HCT116 (cell line): ENCODE measurements at regions not wholly inside any gene's neighbourhood (a gene's known extent, or its start where the extent isn't known, plus 50 kb on each side); places are given as distances from the start of the nearest gene placed in this dataset.

ENCODE experiments used
- ATAC-seq: fragments of 200-7000 bp; cut with Tn5 transposase; 2 replicates; pipeline ENCODE4 v1.9.1; 2020; ENCODE audit warnings: mild to moderate bottlenecking, moderate library complexity
- BruUV-seq: library from RNA; stranded (reverse); fragments of 400-500 nt; replicated peaks from 2 replicates; lab custom pipeline; 2021; lab: Mats Ljungman, UMichigan
- CTCF ChIA-PET: fragments of 300-600 bp; sonication (Branson Sonifier 250); formaldehyde crosslinking; loops from one replicate; lab custom pipeline; 2021; ENCODE audit warnings: antibody characterized with exemption; lab: Charles Lee
- POLR2A ChIA-PET: fragments of 300-600, 350-600 bp; sonication (Branson Sonifier 250); formaldehyde crosslinking; loops from one replicate; lab custom pipeline; 2021; ENCODE audit warnings: antibody characterized with exemption; lab: Charles Lee
- RAD21 ChIA-PET, 2 experiments: fragments of 300-600 bp; sonication (Branson Sonifier 250); formaldehyde crosslinking; loops; one replicate each; lab custom pipeline; 2023; ENCODE audit warnings: low total read pairs in 2 of 2; ENCODE audit not compliant: uncharacterized antibody in 2 of 2, unreplicated experiment in 2 of 2, low non-redundant PET in 1 of 2; lab: Charles Lee
- DNase-seq: peaks from one replicate; pipeline ENCODE4 v3.0.0-alpha.2; 2010; ENCODE audit warnings: low read depth, low spot score
- H2AFZ ChIP-seq: fragments of 200-600 bp; shearing (Covaris generic), sonication (generic); 2 replicates; pipeline ENCODE4 v1.6.1; 2017; ENCODE audit warnings: low read depth, mixed run types, mixed read lengths, antibody characterized with exemption, low read length; ENCODE audit not compliant: poor library complexity, severe bottlenecking
- H3K27ac ChIP-seq: 2 replicates; pipeline ENCODE4 v1.5.1; 2012; ENCODE audit warnings: low read depth, low read length
- H3K27me3 ChIP-seq: fragments of 200-600 bp; sonication (generic); 2 replicates; pipeline ENCODE4 v1.6.1; 2016; ENCODE audit warnings: mixed run types, low read length, mixed read lengths; ENCODE audit not compliant: insufficient read depth
- H3K36me3 ChIP-seq, 2 experiments: fragments of 200-500 bp in 1 of 2; fragments of 200-600 bp in 1 of 2; sonication (Bioruptor generic) in 1 of 2; sonication (generic) in 1 of 2; 2 replicates each; pipeline versions ENCODE4 v1.5.1 to v1.6.1; 2014 to 2016; ENCODE audit warnings: low read length in 2 of 2, inconsistent platforms in 1 of 2, mixed read lengths in 1 of 2, mixed run types in 1 of 2; ENCODE audit not compliant: insufficient read depth in 2 of 2, control insufficient read depth in 1 of 2
- H3K4me1 ChIP-seq, 2 experiments: fragments of 200-600 bp in 1 of 2; sonication (generic) in 1 of 2; 2 replicates each; pipeline versions ENCODE4 v1.5.1 to v1.6.1; 2012 to 2017; ENCODE audit warnings: low read length in 2 of 2, inconsistent platforms in 1 of 2, mild to moderate bottlenecking in 1 of 2, mixed read lengths in 1 of 2, mixed run types in 1 of 2, moderate library complexity in 1 of 2; ENCODE audit not compliant: insufficient read depth in 2 of 2, control insufficient read depth in 1 of 2
- H3K4me2 ChIP-seq: fragments of 200-600 bp; sonication (generic); 2 replicates; pipeline ENCODE4 v1.6.1; 2017; ENCODE audit warnings: mixed run types, low read length, mixed read lengths
- H3K4me3 ChIP-seq, 2 experiments: fragments of 200-600 bp in 1 of 2; sonication (generic) in 1 of 2; replicated peaks in 1 of 2; 2 replicates each; pipeline ENCODE4 v1.5.1; 2011 to 2016; ENCODE audit warnings: low read length in 2 of 2, control low read depth in 1 of 2, low read depth in 1 of 2, mild to moderate bottlenecking in 1 of 2, mixed read lengths in 1 of 2, mixed run types in 1 of 2
- H3K79me2 ChIP-seq: fragments of 200-600 bp; sonication (generic); 2 replicates; pipeline ENCODE4 v1.6.1; 2017; ENCODE audit warnings: mild to moderate bottlenecking, mixed run types, low read length, moderate library complexity, mixed read lengths; ENCODE audit not compliant: insufficient read depth
- H3K9ac ChIP-seq: fragments of 200-600 bp; sonication (generic); 2 replicates; pipeline ENCODE4 v1.6.1; 2016; ENCODE audit warnings: low read length, mixed read lengths
- H3K9me2 ChIP-seq: fragments of 200-600 bp; sonication (generic), shearing (Covaris generic); 2 replicates; pipeline ENCODE4 v1.6.1; 2017; ENCODE audit warnings: mixed run types, mild to moderate bottlenecking, moderate library complexity; ENCODE audit not compliant: insufficient read depth
- H3K9me3 ChIP-seq, 2 experiments: fragments of 200-500 bp in 1 of 2; fragments of 200-600 bp in 1 of 2; sonication (Bioruptor generic) in 1 of 2; sonication (generic) in 1 of 2; 2 replicates each; pipeline ENCODE4 v1.6.1; 2014 to 2017; ENCODE audit warnings: low read length in 2 of 2, mixed read lengths in 2 of 2, inconsistent platforms in 1 of 2, low read depth in 1 of 2, mild to moderate bottlenecking in 1 of 2, mixed run types in 1 of 2, moderate library complexity in 1 of 2; ENCODE audit not compliant: control insufficient read depth in 1 of 2, insufficient read depth in 1 of 2
- H4K20me1 ChIP-seq: fragments of 200-600 bp; sonication (generic), shearing (Covaris generic); 2 replicates; pipeline ENCODE4 v1.6.1; 2017; ENCODE audit warnings: mixed run types, mild to moderate bottlenecking, moderate library complexity; ENCODE audit not compliant: insufficient read depth
- EGR1 ChIP-seq: IDR thresholded peaks from 2 replicates; pipeline ENCODE4 v1.6.1; 2012; ENCODE audit warnings: low read depth
- ELF1 ChIP-seq: IDR thresholded peaks from 2 replicates; pipeline ENCODE4 v1.6.1; 2012; ENCODE audit warnings: low read depth, borderline replicate concordance
- FOSL1 ChIP-seq: IDR thresholded peaks from 2 replicates; pipeline ENCODE4 v1.6.1; 2012; ENCODE audit warnings: low read depth
- JUND ChIP-seq: IDR thresholded peaks from 2 replicates; pipeline ENCODE4 v1.6.1; 2012
- POLR2AphosphoS5 ChIP-seq: IDR thresholded peaks from 2 replicates; pipeline ENCODE4 v1.6.1; 2011; ENCODE audit warnings: mild to moderate bottlenecking, low read depth, low read length, moderate library complexity
- SIN3A ChIP-seq: IDR thresholded peaks from 2 replicates; pipeline ENCODE4 v1.6.1; 2012; ENCODE audit warnings: low read depth
- SP1 ChIP-seq: IDR thresholded peaks from 2 replicates; pipeline ENCODE4 v1.6.1; 2012; ENCODE audit warnings: low read depth
- TCF7L2 ChIP-seq: IDR thresholded peaks from 2 replicates; pipeline ENCODE4 v1.7.0; 2011; ENCODE audit warnings: borderline replicate concordance, inconsistent platforms; ENCODE audit not compliant: insufficient read depth, insufficient read length; ENCODE audit errors: extremely low read depth
- intact Hi-C: fragments of 100-400 bp; cut with micrococcal nuclease; formaldehyde crosslinking; loops from 2 replicates; pipeline ENCODE4 v1.10.0; 2022
- TF ChIP-seq, protein P1 (sequence below), 3 experiments: fragments of 200-600 bp in 1 of 3; sonication (generic) in 1 of 3; IDR thresholded peaks in 2 of 3; conservative IDR thresholded peaks in 1 of 3; 2 replicates each; pipeline ENCODE4 v1.5.1; 2012 to 2017; ENCODE audit warnings: low read depth in 2 of 3, low read length in 2 of 3, antibody characterized with exemption in 1 of 3, borderline replicate concordance in 1 of 3, control low read depth in 1 of 3, mild to moderate bottlenecking in 1 of 3, mixed read lengths in 1 of 3, mixed run types in 1 of 3, moderate library complexity in 1 of 3; ENCODE audit not compliant: insufficient read depth in 1 of 3

DNA sequence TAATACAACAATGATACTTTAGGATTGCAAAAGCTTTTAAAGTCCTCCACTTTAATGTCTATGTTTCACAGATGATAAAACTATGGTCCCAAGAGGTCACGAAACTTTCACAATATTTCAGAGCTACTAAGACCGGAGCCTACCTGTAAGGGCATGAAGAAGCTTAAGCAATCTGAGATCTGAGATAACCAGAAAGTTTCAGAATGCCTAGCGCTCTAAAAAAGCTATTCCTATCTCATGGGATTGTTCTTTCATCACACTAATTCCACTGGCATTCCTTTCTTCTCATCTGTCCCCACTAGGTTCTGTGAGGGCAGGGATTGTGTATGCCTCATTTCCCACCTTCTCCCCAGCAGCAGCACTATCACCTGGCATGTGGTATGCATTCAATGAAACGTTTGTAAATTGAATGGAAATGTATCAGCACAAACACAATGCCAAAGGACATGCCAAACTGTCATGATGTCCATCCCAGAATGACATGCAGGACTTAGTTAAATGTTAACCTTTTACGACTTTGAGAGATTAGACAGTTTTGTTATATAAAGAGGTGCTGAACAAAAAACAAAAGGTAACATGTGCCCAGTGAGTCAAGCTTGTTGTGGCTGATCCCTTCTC is 104.7 kb upstream of the NR2F2 start:
- ATAC-seq (no peak), DNase-seq (no peak)
- Histone ChIP-seq H3K4me3 (no peak overlapping the region), H3K9me3 (no peaks in the 10 kb centered on the region), H3K9ac (no peak overlapping the region), H3K9me2 (no peaks in the 10 kb centered on the region), H3K4me1 (peaks cover 0 to 10% of the 10 kb centered on the region in 2 experiments; a peak in 2 of 4 replicates), H3K27me3 (no peaks in the 10 kb centered on the region), H3K4me2 (no peak overlapping the region; the same call in 1 of the 2 replicates), H3K79me2 (no peaks in the 10 kb centered on the region), H4K20me1 (no peaks in the 10 kb centered on the region), H2AFZ (no peak overlapping the region), H3K36me3 (no peaks in the 10 kb centered on the region), H3K27ac (no peak overlapping the region)
- ChIA-PET POLR2A (interaction anchor here (1.5 kb wide), 1 partner anchor 104 kb away, joined by 5 read pairs; the partner anchor contains the start of gene NR2F2), RAD21 (no interaction called here), CTCF (no interaction called here)
- intact Hi-C loops: no loop called here
- TF ChIP-seq SP1: no peak
- TF ChIP-seq EGR1: no peak
- no peak for TF ChIP-seq POLR2AphosphoS5
- TF ChIP-seq, protein P1, sequence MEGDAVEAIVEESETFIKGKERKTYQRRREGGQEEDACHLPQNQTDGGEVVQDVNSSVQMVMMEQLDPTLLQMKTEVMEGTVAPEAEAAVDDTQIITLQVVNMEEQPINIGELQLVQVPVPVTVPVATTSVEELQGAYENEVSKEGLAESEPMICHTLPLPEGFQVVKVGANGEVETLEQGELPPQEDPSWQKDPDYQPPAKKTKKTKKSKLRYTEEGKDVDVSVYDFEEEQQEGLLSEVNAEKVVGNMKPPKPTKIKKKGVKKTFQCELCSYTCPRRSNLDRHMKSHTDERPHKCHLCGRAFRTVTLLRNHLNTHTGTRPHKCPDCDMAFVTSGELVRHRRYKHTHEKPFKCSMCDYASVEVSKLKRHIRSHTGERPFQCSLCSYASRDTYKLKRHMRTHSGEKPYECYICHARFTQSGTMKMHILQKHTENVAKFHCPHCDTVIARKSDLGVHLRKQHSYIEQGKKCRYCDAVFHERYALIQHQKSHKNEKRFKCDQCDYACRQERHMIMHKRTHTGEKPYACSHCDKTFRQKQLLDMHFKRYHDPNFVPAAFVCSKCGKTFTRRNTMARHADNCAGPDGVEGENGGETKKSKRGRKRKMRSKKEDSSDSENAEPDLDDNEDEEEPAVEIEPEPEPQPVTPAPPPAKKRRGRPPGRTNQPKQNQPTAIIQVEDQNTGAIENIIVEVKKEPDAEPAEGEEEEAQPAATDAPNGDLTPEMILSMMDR (IDR thresholded peaks at IDR 0.05 in 2 of 3, conservative IDR thresholded peaks at IDR 0.05 in 1 of 3; ENCODE audit: borderline replicate concordance in 1 of 3, insufficient read depth in 1 of 3, low read depth in 2 of 3, low read length in 2 of 3): no peak
- no peak for TF ChIP-seq TCF7L2
- no peak for TF ChIP-seq JUND
- no peak for TF ChIP-seq FOSL1
- no peak for TF ChIP-seq ELF1
- TF ChIP-seq SIN3A: no peak
- BruUV-seq: no TSS peak
